ENCODE measurements at regions not wholly inside any gene's neighbourhood (a gene's known extent, or its start where the extent isn't known, plus 50 kb on each side); places are given as distances from the start of the nearest gene placed in this dataset.

- H3K4me3 ChIP-seq (ENCODE audit: low read depth, low read length), result peak overlapping the region; percentile 31
- TF ChIP-seq CTCF (IDR thresholded peaks at IDR 0.05; ENCODE audit: insufficient read depth, low read length), result no peak
- DNase-seq (ENCODE audit: low read depth), result peak; percentile 97
Measured at GRCh38 chr7:81173766-81174281, 255.0 kb upstream of the SEMA3C start.

- TF ChIP-seq CTCF (IDR thresholded peaks at IDR 0.05; ENCODE audit: insufficient read depth, low read length), result no peak
- no peak for DNase-seq (ENCODE audit: low read depth)
- H3K4me3 ChIP-seq (ENCODE audit: low read depth, low read length), result no peak overlapping the region
Measured at GRCh38 chr7:81170291-81170690, 251.4 kb upstream of the SEMA3C start.

GRCh38 chr7:81167934-81168333 is 249.1 kb upstream of the SEMA3C start:
- no peak overlapping the region for H3K4me3 ChIP-seq (ENCODE audit: low read depth, low read length)
- no peak for TF ChIP-seq CTCF (IDR thresholded peaks at IDR 0.05; ENCODE audit: insufficient read depth, low read length)
- no peak for DNase-seq (ENCODE audit: low read depth)

- no peak for DNase-seq (ENCODE audit: low read depth)
- TF ChIP-seq CTCF (IDR thresholded peaks at IDR 0.05; ENCODE audit: insufficient read depth, low read length), result no peak
- H3K4me3 ChIP-seq (ENCODE audit: low read depth, low read length), result no peak overlapping the region
Measured at GRCh38 chr7:81165070-81165469, 246.2 kb upstream of the SEMA3C start.

- TF ChIP-seq CTCF (IDR thresholded peaks at IDR 0.05; ENCODE audit: insufficient read depth, low read length), result no peak
- peak; percentile 41 for DNase-seq (ENCODE audit: low read depth)
- no peak overlapping the region for H3K4me3 ChIP-seq (ENCODE audit: low read depth, low read length)
Measured at GRCh38 chr7:81162771-81163525, 244.1 kb upstream of the SEMA3C start.

- no peak for TF ChIP-seq CTCF (IDR thresholded peaks at IDR 0.05; ENCODE audit: insufficient read depth, low read length)
- no peak for DNase-seq (ENCODE audit: low read depth)
- no peak overlapping the region for H3K4me3 ChIP-seq (ENCODE audit: low read depth, low read length)
Measured at GRCh38 chr7:81162234-81162633, 243.4 kb upstream of the SEMA3C start.
